ENCODE measurements at regions not wholly inside any gene's neighbourhood (a gene's known extent, or its start where the extent isn't known, plus 50 kb on each side); places are given as distances from the start of the nearest gene placed in this dataset.
"Not testable (repeated sequence)": the region's sequence is repeated elsewhere in the genome, so short reads cannot be mapped to it uniquely, and the experiment has no call there.

DNA sequence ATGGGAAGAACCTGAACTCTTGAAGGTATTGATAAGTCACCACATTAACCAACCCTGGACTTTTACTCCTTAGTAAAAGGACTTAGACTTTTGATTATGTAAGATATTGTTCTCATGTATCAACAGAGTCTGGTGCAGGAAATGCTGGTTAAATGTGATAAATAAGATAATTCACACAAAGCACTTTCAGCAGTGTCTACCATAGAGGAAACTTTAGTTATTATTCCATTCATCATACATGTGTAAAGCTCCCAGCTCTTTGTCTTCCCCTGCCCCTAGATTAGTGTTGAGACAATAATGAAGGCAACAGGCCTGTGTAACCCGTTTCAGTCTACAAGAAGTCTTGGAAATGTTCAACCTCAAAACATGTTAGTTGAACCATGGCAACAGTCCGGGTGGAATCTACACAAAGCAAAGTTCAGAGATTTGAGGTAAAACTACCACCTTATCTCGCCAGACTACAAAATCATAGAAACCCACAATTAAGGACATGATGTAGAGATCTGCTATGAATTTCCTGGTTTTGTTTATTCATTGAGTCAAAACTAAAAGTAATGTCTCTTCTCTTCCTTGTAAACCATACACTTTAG lies 109.9 kb upstream of the ADO start:
- WGBS, 2 donors = 33 to 50% methylated on average over 3 of the region's 3 CpGs
- no peaks in the 10 kb centered on the region for H3K9me3 ChIP-seq (ENCODE audit: control insufficient read depth in 2 of 2, insufficient read depth in 1 of 2, low read depth in 1 of 2, low read length in 1 of 2)
- H3K27me3 ChIP-seq (ENCODE audit: control insufficient read depth in 1 of 2, insufficient read depth in 2 of 2, low read length in 2 of 2) = no peaks in the 10 kb centered on the region
- H3K27ac ChIP-seq (ENCODE audit: low read depth in 2 of 2, low read length in 1 of 2) = no peak overlapping the region
- H3K4me3 ChIP-seq (ENCODE audit: low read depth in 1 of 2, low read length in 2 of 2) = no peak overlapping the region
- H3K36me3 ChIP-seq (ENCODE audit: control insufficient read depth in 2 of 2, insufficient read depth in 2 of 2, low read length in 1 of 2) = no peaks in the 10 kb centered on the region
- H3K4me1 ChIP-seq (ENCODE audit: control insufficient read depth in 2 of 2, insufficient read depth in 2 of 2, low read length in 1 of 2) = no peaks in the 10 kb centered on the region

DNA sequence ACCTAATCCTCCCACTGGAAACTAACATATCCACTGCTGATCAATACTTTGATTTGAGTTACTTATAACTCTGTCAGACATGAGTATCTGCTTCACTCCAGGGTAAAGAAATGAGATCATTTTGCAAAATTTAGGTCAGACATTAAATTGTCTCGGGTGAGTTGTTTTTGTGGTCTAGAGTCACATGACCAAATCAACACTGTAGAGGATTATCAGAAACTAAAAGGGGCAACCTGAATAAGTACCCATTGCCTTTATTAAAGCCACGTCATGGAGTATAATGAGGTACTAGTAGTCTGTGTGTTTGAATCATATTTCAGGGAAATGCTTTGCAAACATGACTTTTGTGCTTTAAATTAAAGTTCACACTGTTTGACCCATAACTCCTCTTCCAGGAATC lies 107.7 kb upstream of the ADO start:
- Histone ChIP-seq H3K36me3 (ENCODE audit: control insufficient read depth in 2 of 2, insufficient read depth in 2 of 2, low read length in 1 of 2) (no peaks in the 10 kb centered on the region), H3K4me1 (ENCODE audit: control insufficient read depth in 2 of 2, insufficient read depth in 2 of 2, low read length in 1 of 2) (no peaks in the 10 kb centered on the region), H3K4me3 (ENCODE audit: low read depth in 1 of 2, low read length in 2 of 2) (no peak overlapping the region), H3K9me3 (ENCODE audit: control insufficient read depth in 2 of 2, insufficient read depth in 1 of 2, low read depth in 1 of 2, low read length in 1 of 2) (no peaks in the 10 kb centered on the region), H3K27ac (ENCODE audit: low read depth in 2 of 2, low read length in 1 of 2) (no peak overlapping the region), H3K27me3 (ENCODE audit: control insufficient read depth in 1 of 2, insufficient read depth in 2 of 2, low read length in 2 of 2) (no peaks in the 10 kb centered on the region)
- WGBS, 2 donors = 56 to 59% methylated on average over 2 of the region's 2 CpGs

DNA sequence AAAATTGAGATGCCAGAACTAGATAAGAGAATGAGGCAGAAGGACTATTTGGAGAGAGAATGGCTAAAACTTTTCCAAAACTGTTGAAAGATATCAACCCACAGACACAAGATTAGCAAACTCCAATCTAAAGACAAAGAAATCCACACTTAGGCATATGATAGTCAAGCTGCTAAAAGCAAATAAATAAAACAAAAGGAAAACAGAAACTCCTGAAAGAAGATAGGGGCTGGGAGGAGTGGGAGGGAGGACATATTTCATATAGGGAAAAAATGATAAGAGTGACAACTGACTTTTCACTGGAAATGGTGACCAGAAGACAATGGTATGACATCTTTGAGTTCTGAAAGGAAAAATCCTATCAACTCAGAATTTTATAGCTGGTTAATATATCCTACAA lies 105.4 kb upstream of the ADO start:
- Histone ChIP-seq H3K4me1 (ENCODE audit: control insufficient read depth in 2 of 2, insufficient read depth in 2 of 2, low read length in 1 of 2) (no peaks in the 10 kb centered on the region), H3K4me3 (ENCODE audit: low read depth in 1 of 2, low read length in 2 of 2) (no peak overlapping the region), H3K36me3 (ENCODE audit: control insufficient read depth in 2 of 2, insufficient read depth in 2 of 2, low read length in 1 of 2) (no peaks in the 10 kb centered on the region), H3K27me3 (ENCODE audit: control insufficient read depth in 1 of 2, insufficient read depth in 2 of 2, low read length in 2 of 2) (no peaks in the 10 kb centered on the region), H3K9me3 (ENCODE audit: control insufficient read depth in 2 of 2, insufficient read depth in 1 of 2, low read depth in 1 of 2, low read length in 1 of 2) (no peaks in the 10 kb centered on the region), H3K27ac (ENCODE audit: low read depth in 2 of 2, low read length in 1 of 2) (no peak overlapping the region)

DNA sequence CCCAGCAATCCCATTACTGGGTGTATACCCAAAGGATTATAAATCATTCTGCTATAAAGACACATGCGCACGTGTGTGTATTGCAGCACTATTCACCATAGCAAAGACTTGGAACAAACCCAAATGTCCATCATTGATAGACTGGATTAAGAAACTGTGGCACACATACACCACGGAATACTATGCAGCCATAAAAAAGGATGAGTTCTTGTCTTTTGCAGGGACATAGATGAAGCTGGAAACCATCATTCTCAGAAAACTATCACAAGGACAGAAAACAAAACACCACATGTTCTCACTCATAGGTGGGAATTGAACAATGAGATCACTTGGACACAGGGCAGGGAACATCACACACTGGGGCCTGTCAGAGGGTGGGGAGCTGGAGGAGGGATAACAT lies 100.4 kb upstream of the ADO start:
- H3K4me1 ChIP-seq (ENCODE audit: control insufficient read depth in 2 of 2, insufficient read depth in 2 of 2, low read length in 1 of 2); H3K36me3 ChIP-seq (ENCODE audit: control insufficient read depth in 2 of 2, insufficient read depth in 2 of 2, low read length in 1 of 2); H3K4me3 ChIP-seq (ENCODE audit: low read depth in 1 of 2, low read length in 2 of 2); H3K27me3 ChIP-seq (ENCODE audit: control insufficient read depth in 1 of 2, insufficient read depth in 2 of 2, low read length in 2 of 2); H3K27ac ChIP-seq (ENCODE audit: low read depth in 2 of 2, low read length in 1 of 2); H3K9me3 ChIP-seq (ENCODE audit: control insufficient read depth in 2 of 2, insufficient read depth in 1 of 2, low read depth in 1 of 2, low read length in 1 of 2): not testable (repeated sequence)
- WGBS, 2 donors = 91% methylated on average over 3 of the region's 3 CpGs

DNA sequence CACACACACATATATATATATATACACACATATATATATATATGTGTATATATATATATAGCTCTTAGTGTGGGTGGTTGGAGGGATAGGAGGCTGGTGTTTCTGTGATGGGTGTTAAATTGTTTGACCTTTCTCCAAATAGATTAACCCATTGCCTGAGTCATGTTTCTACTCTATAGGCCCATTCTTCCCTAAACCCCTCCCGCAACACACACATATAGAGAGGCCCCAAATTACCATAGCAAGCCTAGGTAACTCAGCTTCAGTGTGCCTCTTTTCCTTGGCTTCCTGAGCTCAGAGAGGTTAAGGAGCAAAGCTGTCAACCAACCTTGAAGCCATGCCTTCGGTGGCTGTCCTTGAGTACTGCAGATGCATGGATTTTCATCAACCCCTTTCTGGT lies 98.7 kb upstream of the ADO start:
- H3K4me1 ChIP-seq (ENCODE audit: control insufficient read depth in 2 of 2, insufficient read depth in 2 of 2, low read length in 1 of 2) = no peaks in the 10 kb centered on the region
- WGBS, 2 donors = 86 to 93% methylated on average over 2 of the region's 2 CpGs
- peaks cover 0 to 3% of the 10 kb centered on the region in 2 donors for H3K27me3 ChIP-seq (ENCODE audit: control insufficient read depth in 1 of 2, insufficient read depth in 2 of 2, low read length in 2 of 2)

DNA sequence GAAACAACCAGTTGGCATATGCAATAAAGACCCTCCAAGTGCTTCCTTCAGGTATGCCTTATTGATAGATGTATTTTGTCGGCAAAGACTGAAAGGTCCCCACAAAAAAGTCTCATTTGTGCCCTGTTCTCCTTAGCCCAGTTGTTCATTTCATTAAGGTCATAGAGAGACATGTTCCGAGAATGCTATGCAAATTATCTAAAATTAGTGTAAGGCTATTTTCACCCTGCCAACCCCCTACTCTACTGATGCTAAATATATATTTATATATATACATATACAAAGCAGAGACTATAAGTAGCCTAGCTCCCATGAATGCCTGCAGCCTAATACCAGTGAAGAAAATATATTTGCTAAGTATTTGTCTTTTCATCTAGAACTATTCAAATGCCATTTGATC lies 96.7 kb upstream of the ADO start:
- 85 to 93% methylated on average over 2 of the region's 2 CpGs for WGBS, 2 donors
- Histone ChIP-seq H3K9me3 (ENCODE audit: control insufficient read depth in 2 of 2, insufficient read depth in 1 of 2, low read depth in 1 of 2, low read length in 1 of 2) (no peaks in the 10 kb centered on the region), H3K27me3 (ENCODE audit: control insufficient read depth in 1 of 2, insufficient read depth in 2 of 2, low read length in 2 of 2) (peaks cover 0 to 3% of the 10 kb centered on the region in 2 donors), H3K4me3 (ENCODE audit: low read depth in 1 of 2, low read length in 2 of 2) (no peak overlapping the region), H3K4me1 (ENCODE audit: control insufficient read depth in 2 of 2, insufficient read depth in 2 of 2, low read length in 1 of 2) (no peaks in the 10 kb centered on the region), H3K27ac (ENCODE audit: low read depth in 2 of 2, low read length in 1 of 2) (no peak overlapping the region), H3K36me3 (ENCODE audit: control insufficient read depth in 2 of 2, insufficient read depth in 2 of 2, low read length in 1 of 2) (no peaks in the 10 kb centered on the region)

More for the DNA sequence above, 98.7 kb upstream of the ADO start:
- Histone ChIP-seq H3K36me3 (ENCODE audit: control insufficient read depth in 2 of 2, insufficient read depth in 2 of 2, low read length in 1 of 2) (no peaks in the 10 kb centered on the region), H3K4me3 (ENCODE audit: low read depth in 1 of 2, low read length in 2 of 2) (no peak overlapping the region), H3K27ac (ENCODE audit: low read depth in 2 of 2, low read length in 1 of 2) (no peak overlapping the region), H3K9me3 (ENCODE audit: control insufficient read depth in 2 of 2, insufficient read depth in 1 of 2, low read depth in 1 of 2, low read length in 1 of 2) (no peaks in the 10 kb centered on the region)

DNA sequence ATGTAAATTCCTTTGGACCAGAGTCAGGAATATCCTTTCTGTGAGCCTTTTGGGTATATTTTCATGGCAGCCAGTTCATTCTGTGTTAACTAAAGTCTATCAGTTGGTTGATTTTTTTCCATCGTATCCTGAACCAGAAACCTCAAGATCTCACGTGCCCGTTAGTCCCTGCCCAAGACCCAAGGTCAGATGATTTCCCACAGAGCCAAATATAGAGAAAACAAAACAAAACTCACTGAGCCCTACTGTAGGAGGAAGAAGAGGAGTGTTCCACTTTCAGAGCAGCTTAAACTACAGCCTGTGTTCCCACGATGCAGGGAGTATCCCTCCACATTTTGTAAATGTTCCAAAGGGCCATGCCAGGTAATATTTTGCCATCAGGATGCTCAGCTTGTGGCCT lies 96.0 kb upstream of the ADO start:
- H3K36me3 ChIP-seq (ENCODE audit: control insufficient read depth in 2 of 2, insufficient read depth in 2 of 2, low read length in 1 of 2) = no peaks in the 10 kb centered on the region
- no peaks in the 10 kb centered on the region for H3K4me1 ChIP-seq (ENCODE audit: control insufficient read depth in 2 of 2, insufficient read depth in 2 of 2, low read length in 1 of 2)
- H3K27ac ChIP-seq (ENCODE audit: low read depth in 2 of 2, low read length in 1 of 2) = no peak overlapping the region
- 44 to 56% methylated on average over 4 of the region's 4 CpGs for WGBS, 2 donors
- no peak overlapping the region for H3K4me3 ChIP-seq (ENCODE audit: low read depth in 1 of 2, low read length in 2 of 2)
- H3K9me3 ChIP-seq (ENCODE audit: control insufficient read depth in 2 of 2, insufficient read depth in 1 of 2, low read depth in 1 of 2, low read length in 1 of 2) = no peaks in the 10 kb centered on the region
- H3K27me3 ChIP-seq (ENCODE audit: control insufficient read depth in 1 of 2, insufficient read depth in 2 of 2, low read length in 2 of 2) = peaks cover 0 to 3% of the 10 kb centered on the region in 2 donors

DNA sequence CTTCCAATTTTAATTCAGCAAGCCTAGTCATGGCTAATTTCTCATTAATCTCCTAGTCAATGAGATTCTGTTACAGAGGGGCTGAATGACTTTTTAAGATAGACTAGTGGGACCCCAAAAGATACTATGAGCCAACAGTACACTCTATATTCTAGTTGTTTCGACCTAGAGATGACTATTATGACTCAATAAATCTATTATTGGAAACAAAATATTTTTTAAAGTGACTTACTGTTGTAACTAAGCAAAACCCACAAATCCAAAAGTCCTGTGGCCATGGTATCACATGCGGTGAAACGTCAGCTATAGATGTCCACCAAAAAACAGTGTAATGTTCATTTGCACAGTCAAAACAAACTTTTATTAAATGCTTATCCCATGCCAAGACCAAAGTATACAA lies 95.3 kb upstream of the ADO start:
- H3K9me3 ChIP-seq (ENCODE audit: control insufficient read depth in 2 of 2, insufficient read depth in 1 of 2, low read depth in 1 of 2, low read length in 1 of 2) = no peaks in the 10 kb centered on the region

DNA sequence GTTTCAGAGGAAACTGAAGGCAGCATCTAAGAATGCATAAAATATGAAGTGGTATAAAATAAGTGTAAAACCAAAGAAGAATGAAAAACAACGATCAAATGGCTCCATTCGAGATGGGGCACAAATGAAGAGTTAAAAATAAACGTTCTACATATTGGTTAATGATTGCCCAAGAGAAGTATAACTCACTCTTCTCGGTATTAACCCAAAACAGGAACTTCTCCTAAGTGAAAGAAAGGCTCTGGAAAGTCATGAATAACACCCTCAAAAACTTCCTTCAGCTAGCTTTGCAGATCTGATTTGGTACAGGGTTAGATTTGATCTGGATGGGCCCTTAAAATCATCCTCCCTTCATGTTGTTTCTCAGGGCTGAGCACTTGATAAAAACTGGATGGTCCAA lies 94.3 kb upstream of the ADO start:
- Histone ChIP-seq H3K36me3 (ENCODE audit: control insufficient read depth in 2 of 2, insufficient read depth in 2 of 2, low read length in 1 of 2) (no peaks in the 10 kb centered on the region), H3K4me1 (ENCODE audit: control insufficient read depth in 2 of 2, insufficient read depth in 2 of 2, low read length in 1 of 2) (no peaks in the 10 kb centered on the region), H3K27me3 (ENCODE audit: control insufficient read depth in 1 of 2, insufficient read depth in 2 of 2, low read length in 2 of 2) (peaks cover 0 to 3% of the 10 kb centered on the region in 2 donors), H3K27ac (ENCODE audit: low read depth in 2 of 2, low read length in 1 of 2) (no peak overlapping the region), H3K9me3 (ENCODE audit: control insufficient read depth in 2 of 2, insufficient read depth in 1 of 2, low read depth in 1 of 2, low read length in 1 of 2) (no peaks in the 10 kb centered on the region), H3K4me3 (ENCODE audit: low read depth in 1 of 2, low read length in 2 of 2) (no peak overlapping the region)
- 58 to 62% methylated on average over 4 of the region's 4 CpGs for WGBS, 2 donors

More for the DNA sequence above, 95.3 kb upstream of the ADO start:
- Histone ChIP-seq H3K4me3 (ENCODE audit: low read depth in 1 of 2, low read length in 2 of 2) (no peak overlapping the region), H3K27ac (ENCODE audit: low read depth in 2 of 2, low read length in 1 of 2) (no peak overlapping the region), H3K27me3 (ENCODE audit: control insufficient read depth in 1 of 2, insufficient read depth in 2 of 2, low read length in 2 of 2) (peaks cover 0 to 3% of the 10 kb centered on the region in 2 donors), H3K36me3 (ENCODE audit: control insufficient read depth in 2 of 2, insufficient read depth in 2 of 2, low read length in 1 of 2) (no peaks in the 10 kb centered on the region), H3K4me1 (ENCODE audit: control insufficient read depth in 2 of 2, insufficient read depth in 2 of 2, low read length in 1 of 2) (no peaks in the 10 kb centered on the region)
- 68 to 71% methylated on average over 3 of the region's 3 CpGs for WGBS, 2 donors

DNA sequence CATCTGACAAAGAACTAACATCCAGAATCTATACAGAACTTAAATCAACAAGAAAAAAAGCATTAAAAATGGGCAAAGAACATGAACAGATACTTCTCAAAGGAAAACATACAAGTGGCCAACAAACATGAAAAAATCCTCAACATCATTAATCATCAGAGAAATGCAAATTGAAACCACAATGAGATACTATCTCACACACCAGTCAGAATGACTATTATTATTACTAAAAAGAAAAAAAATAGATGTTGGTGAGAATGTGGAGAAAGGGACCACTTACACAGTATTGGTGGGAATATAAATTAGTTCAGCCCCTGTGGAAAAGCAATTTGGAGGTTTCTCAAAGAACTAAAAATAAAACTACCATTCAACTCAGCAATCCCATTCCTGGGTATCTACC lies 89.1 kb upstream of the ADO start:
- H3K9me3 ChIP-seq (ENCODE audit: control insufficient read depth in 2 of 2, insufficient read depth in 1 of 2, low read depth in 1 of 2, low read length in 1 of 2) = no peaks in the 10 kb centered on the region
- peaks cover 0 to 2% of the 10 kb centered on the region in 2 donors for H3K27me3 ChIP-seq (ENCODE audit: control insufficient read depth in 1 of 2, insufficient read depth in 2 of 2, low read length in 2 of 2)
- H3K36me3 ChIP-seq (ENCODE audit: control insufficient read depth in 2 of 2, insufficient read depth in 2 of 2, low read length in 1 of 2) = no peaks in the 10 kb centered on the region
- H3K4me3 ChIP-seq (ENCODE audit: low read depth in 1 of 2, low read length in 2 of 2) = no peak overlapping the region
- no peaks in the 10 kb centered on the region for H3K4me1 ChIP-seq (ENCODE audit: control insufficient read depth in 2 of 2, insufficient read depth in 2 of 2, low read length in 1 of 2)
- no peak overlapping the region for H3K27ac ChIP-seq (ENCODE audit: low read depth in 2 of 2, low read length in 1 of 2)
